ENCODE measurements at regions not wholly inside any gene's neighbourhood (a gene's known extent, or its start where the extent isn't known, plus 50 kb on each side); places are given as distances from the start of the nearest gene placed in this dataset.

DNA sequence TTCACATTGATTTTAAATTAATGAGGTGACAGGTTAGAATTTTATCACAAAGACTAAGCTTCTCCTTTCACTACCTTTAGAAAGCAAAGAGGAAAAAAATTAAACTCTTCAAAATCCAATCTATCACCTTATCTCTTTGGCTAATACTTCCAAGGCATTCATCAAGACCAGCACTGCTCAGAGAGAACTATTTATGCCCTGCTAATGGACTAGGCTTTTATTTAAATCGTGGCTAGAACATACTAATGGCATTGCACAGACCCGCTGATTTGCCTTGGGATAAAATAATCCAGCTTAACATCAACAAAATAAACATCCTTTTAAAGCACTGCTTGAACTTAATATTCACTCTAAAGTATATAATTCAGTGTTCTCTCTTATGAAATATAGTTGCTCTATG lies 880.4 kb downstream of the HACE1 start:
- Histone ChIP-seq H3K4me1 (ENCODE audit: insufficient read depth, low read length) (no peaks in the 10 kb centered on the region), H3K9me3 (ENCODE audit: control insufficient read depth, insufficient read depth, low read length) (no peaks in the 10 kb centered on the region), H3K9ac (ENCODE audit: low read depth, low read length) (no peak overlapping the region), H3K36me3 (ENCODE audit: insufficient read depth, low read length) (no peaks in the 10 kb centered on the region)

GRCh38 chr6:103937389-103937788 lies 922.3 kb downstream of the HACE1 start:
- no peaks in the 10 kb centered on the region for H3K9me3 ChIP-seq (ENCODE audit: control insufficient read depth, insufficient read depth, low read length)
- H3K4me1 ChIP-seq (ENCODE audit: insufficient read depth, low read length): no peaks in the 10 kb centered on the region
- no peak overlapping the region for H3K9ac ChIP-seq (ENCODE audit: low read depth, low read length)
- H3K36me3 ChIP-seq (ENCODE audit: insufficient read depth, low read length): no peaks in the 10 kb centered on the region

GRCh38 chr6:103925317-103925716 lies 934.4 kb downstream of the HACE1 start:
- Histone ChIP-seq H3K36me3 (ENCODE audit: insufficient read depth, low read length) (no peaks in the 10 kb centered on the region), H3K9me3 (ENCODE audit: control insufficient read depth, insufficient read depth, low read length) (no peaks in the 10 kb centered on the region), H3K4me1 (ENCODE audit: insufficient read depth, low read length) (no peaks in the 10 kb centered on the region), H3K9ac (ENCODE audit: low read depth, low read length) (no peak overlapping the region)

- Histone ChIP-seq H3K36me3 (ENCODE audit: insufficient read depth, low read length) (no peaks in the 10 kb centered on the region), H3K9ac (ENCODE audit: low read depth, low read length) (no peak overlapping the region), H3K4me1 (ENCODE audit: insufficient read depth, low read length) (no peaks in the 10 kb centered on the region), H3K9me3 (ENCODE audit: control insufficient read depth, insufficient read depth, low read length) (no peaks in the 10 kb centered on the region)
Measured at GRCh38 chr6:103910018-103910417, 949.7 kb downstream of the HACE1 start.

- Histone ChIP-seq H3K9me3 (ENCODE audit: control insufficient read depth, insufficient read depth, low read length) (no peaks in the 10 kb centered on the region), H3K36me3 (ENCODE audit: insufficient read depth, low read length) (no peaks in the 10 kb centered on the region), H3K4me1 (ENCODE audit: insufficient read depth, low read length) (no peaks in the 10 kb centered on the region), H3K9ac (ENCODE audit: low read depth, low read length) (no peak overlapping the region)
Measured at GRCh38 chr6:103908898-103909297, 950.8 kb downstream of the HACE1 start.

DNA sequence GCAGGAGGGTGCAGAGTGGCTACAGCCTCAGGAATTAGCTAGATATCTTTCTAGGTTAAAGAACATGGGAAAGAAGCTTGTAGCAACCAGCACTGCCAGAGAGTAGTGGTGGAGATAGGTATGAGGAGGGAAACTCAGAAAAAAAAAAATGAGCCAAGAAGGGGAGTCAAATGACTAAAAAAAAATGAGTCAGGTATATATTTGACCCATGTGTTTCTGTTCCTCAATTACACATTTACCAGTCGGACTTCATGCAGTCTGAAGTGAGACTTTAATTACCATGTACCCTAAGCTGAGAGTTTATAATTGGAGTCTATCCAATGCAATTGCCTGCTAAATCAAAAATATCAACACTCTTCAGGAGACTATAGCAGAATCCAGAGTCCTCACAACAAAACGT lies 964.6 kb downstream of the HACE1 start:
- Histone ChIP-seq H3K36me3 (ENCODE audit: insufficient read depth, low read length) (no peaks in the 10 kb centered on the region), H3K9me3 (ENCODE audit: control insufficient read depth, insufficient read depth, low read length) (no peaks in the 10 kb centered on the region), H3K9ac (ENCODE audit: low read depth, low read length) (no peak overlapping the region), H3K4me1 (ENCODE audit: insufficient read depth, low read length) (no peaks in the 10 kb centered on the region)

GRCh38 chr6:103893141-103893581 lies 966.6 kb downstream of the HACE1 start:
- Histone ChIP-seq H3K36me3 (ENCODE audit: insufficient read depth, low read length) (no peaks in the 10 kb centered on the region), H3K9ac (ENCODE audit: low read depth, low read length) (no peak overlapping the region), H3K9me3 (ENCODE audit: control insufficient read depth, insufficient read depth, low read length) (no peaks in the 10 kb centered on the region), H3K4me1 (ENCODE audit: insufficient read depth, low read length) (no peaks in the 10 kb centered on the region)

GRCh38 chr6:103886951-103887350 lies 972.8 kb downstream of the HACE1 start:
- H3K9ac ChIP-seq (ENCODE audit: low read depth, low read length): no peak overlapping the region

GRCh38 chr6:103885446-103885845 lies 974.3 kb downstream of the HACE1 start:
- Histone ChIP-seq H3K36me3 (ENCODE audit: insufficient read depth, low read length) (no peaks in the 10 kb centered on the region), H3K9me3 (ENCODE audit: control insufficient read depth, insufficient read depth, low read length) (no peaks in the 10 kb centered on the region), H3K9ac (ENCODE audit: low read depth, low read length) (no peak overlapping the region), H3K4me1 (ENCODE audit: insufficient read depth, low read length) (no peaks in the 10 kb centered on the region)

More at GRCh38 chr6:103886951-103887350, 972.8 kb downstream of the HACE1 start:
- H3K9me3 ChIP-seq (ENCODE audit: control insufficient read depth, insufficient read depth, low read length): no peaks in the 10 kb centered on the region
- no peaks in the 10 kb centered on the region for H3K36me3 ChIP-seq (ENCODE audit: insufficient read depth, low read length)
- no peaks in the 10 kb centered on the region for H3K4me1 ChIP-seq (ENCODE audit: insufficient read depth, low read length)

- Histone ChIP-seq H3K36me3 (ENCODE audit: insufficient read depth, low read length) (no peaks in the 10 kb centered on the region), H3K9ac (ENCODE audit: low read depth, low read length) (no peak overlapping the region), H3K4me1 (ENCODE audit: insufficient read depth, low read length) (peaks cover 4% of the 10 kb centered on the region; the same call in 1 of the 2 replicates), H3K9me3 (ENCODE audit: control insufficient read depth, insufficient read depth, low read length) (no peaks in the 10 kb centered on the region)
Measured at GRCh38 chr6:103879800-103880199, 979.9 kb downstream of the HACE1 start.

DNA sequence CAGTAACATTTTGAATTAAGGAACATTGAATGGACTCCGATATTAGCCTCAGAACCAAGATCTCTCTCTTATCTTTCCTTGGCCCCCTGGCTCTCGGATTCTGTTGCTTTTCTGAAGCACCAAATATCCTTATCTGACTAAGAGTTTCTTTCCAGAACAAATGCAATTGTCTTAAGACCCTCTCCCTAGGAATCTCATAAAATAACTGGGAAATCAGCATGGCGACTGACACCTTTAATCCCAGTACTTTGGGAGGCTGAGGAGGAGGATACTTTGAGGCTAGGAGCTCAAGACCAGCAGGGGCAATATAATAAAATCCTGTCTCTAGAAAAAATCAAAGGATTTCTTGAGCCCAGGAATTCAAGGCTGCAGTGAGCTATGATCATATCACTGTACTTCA lies 984.5 kb downstream of the HACE1 start:
- Histone ChIP-seq H3K36me3 (ENCODE audit: insufficient read depth, low read length) (no peaks in the 10 kb centered on the region), H3K9me3 (ENCODE audit: control insufficient read depth, insufficient read depth, low read length) (no peaks in the 10 kb centered on the region), H3K9ac (ENCODE audit: low read depth, low read length) (no peak overlapping the region), H3K4me1 (ENCODE audit: insufficient read depth, low read length) (peaks cover 14% of the 10 kb centered on the region)

- Histone ChIP-seq H3K4me1 (ENCODE audit: insufficient read depth, low read length) (peaks cover 14% of the 10 kb centered on the region), H3K9ac (ENCODE audit: low read depth, low read length) (no peak overlapping the region), H3K9me3 (ENCODE audit: control insufficient read depth, insufficient read depth, low read length) (no peaks in the 10 kb centered on the region), H3K36me3 (ENCODE audit: insufficient read depth, low read length) (no peaks in the 10 kb centered on the region)
Measured at GRCh38 chr6:103874575-103874974, 985.1 kb downstream of the HACE1 start.

DNA sequence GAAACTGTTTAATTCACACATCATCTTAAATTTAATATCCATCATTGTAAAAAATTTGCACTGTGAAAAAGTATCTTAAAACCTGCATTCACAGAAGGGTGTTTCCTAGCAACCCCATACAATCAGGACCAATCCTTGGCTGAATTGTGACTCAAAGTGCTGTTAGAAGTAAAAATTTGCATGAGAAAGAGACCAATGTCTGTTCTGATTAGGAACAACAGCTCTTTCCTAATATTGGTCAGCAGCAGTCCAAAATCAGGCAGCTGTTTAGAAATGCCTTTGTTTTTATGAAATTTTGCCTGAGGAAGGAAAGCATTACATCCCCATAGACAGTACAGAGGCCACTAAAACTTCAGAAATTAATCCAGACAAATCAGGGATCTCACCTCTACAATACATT lies 987.0 kb downstream of the HACE1 start:
- H3K9me3 ChIP-seq (ENCODE audit: control insufficient read depth, insufficient read depth, low read length): no peaks in the 10 kb centered on the region
- H3K4me1 ChIP-seq (ENCODE audit: insufficient read depth, low read length): peaks cover 14% of the 10 kb centered on the region
- H3K36me3 ChIP-seq (ENCODE audit: insufficient read depth, low read length): no peaks in the 10 kb centered on the region
- no peak overlapping the region for H3K9ac ChIP-seq (ENCODE audit: low read depth, low read length)

DNA sequence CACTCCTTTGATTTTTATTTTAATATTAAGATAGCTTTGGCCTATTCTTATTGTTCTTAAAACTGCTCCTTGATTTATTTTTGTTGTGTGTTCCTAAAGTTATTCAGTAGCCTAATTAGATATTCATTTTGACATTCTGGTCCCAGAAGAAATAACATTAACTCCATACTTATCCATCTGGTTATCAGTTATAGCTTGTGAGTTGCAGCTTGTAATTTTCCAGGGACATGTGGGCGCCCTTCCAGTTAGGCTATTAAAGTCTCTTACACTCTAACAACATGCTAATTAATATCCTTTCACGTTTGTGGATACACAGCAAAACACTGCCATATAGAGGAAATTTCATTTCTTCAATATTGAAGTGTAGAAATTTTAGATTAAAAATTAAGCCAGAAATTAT lies 987.5 kb downstream of the HACE1 start:
- Histone ChIP-seq H3K36me3 (ENCODE audit: insufficient read depth, low read length) (no peaks in the 10 kb centered on the region), H3K9ac (ENCODE audit: low read depth, low read length) (no peak overlapping the region), H3K9me3 (ENCODE audit: control insufficient read depth, insufficient read depth, low read length) (no peaks in the 10 kb centered on the region; the same call in 1 of the 2 replicates), H3K4me1 (ENCODE audit: insufficient read depth, low read length) (peaks cover 14% of the 10 kb centered on the region)

DNA sequence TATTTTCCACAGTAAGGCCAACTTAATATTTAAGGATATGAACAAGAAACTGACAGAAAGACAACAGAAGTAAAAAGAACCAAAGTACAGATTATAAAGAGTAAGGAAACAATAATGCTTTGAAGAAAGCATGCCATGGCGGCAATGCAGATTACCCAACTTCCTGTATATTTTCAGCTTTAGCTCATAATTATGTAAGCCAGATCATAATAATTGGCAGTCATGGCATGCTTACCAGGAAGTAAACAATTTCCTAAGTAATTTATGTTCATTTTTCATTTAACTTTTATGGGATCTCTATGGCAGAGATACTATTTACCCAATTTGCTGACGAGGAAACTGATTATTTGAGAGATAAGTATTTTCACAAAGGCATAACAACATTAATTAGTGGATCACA lies 988.7 kb downstream of the HACE1 start:
- no peaks in the 10 kb centered on the region for H3K36me3 ChIP-seq (ENCODE audit: insufficient read depth, low read length)
- peaks cover 14% of the 10 kb centered on the region for H3K4me1 ChIP-seq (ENCODE audit: insufficient read depth, low read length)
- H3K9ac ChIP-seq (ENCODE audit: low read depth, low read length): no peak overlapping the region
- H3K9me3 ChIP-seq (ENCODE audit: control insufficient read depth, insufficient read depth, low read length): no peaks in the 10 kb centered on the region; the same call in 1 of the 2 replicates

DNA sequence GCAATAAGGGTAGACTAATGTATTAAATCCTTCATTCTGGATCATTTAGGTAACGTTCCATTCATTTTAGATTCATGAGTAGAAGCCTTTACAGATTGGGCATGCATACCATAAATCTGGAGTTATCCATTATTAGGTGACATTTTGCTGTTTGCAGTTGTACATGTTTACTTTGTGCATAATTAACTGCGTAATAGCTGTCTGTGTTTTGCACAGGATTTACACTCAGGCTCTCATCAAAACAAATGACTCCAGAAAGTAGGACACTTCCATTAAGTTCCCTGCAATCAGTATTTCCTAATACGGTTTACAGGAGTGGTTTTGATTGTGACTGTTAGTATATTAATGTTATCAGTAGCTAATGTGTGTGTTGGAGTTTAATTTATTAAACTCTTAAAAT lies 997.4 kb downstream of the HACE1 start:
- Histone ChIP-seq H3K4me1 (ENCODE audit: insufficient read depth, low read length) (no peaks in the 10 kb centered on the region), H3K36me3 (ENCODE audit: insufficient read depth, low read length) (no peaks in the 10 kb centered on the region), H3K9me3 (ENCODE audit: control insufficient read depth, insufficient read depth, low read length) (no peaks in the 10 kb centered on the region; the same call in 1 of the 2 replicates), H3K9ac (ENCODE audit: low read depth, low read length) (no peak overlapping the region)
